ENCODE measurements at regions not wholly inside any gene's neighbourhood (a gene's known extent, or its start where the extent isn't known, plus 50 kb on each side); places are given as distances from the start of the nearest gene placed in this dataset.

- Histone ChIP-seq H3K27ac (ENCODE audit: low read length) (no peak overlapping the region), H3K4me2 (ENCODE audit: low read length) (no peak overlapping the region), H4K20me1 (ENCODE audit: insufficient read depth) (no peaks in the 10 kb centered on the region), H3K9ac (ENCODE audit: low read length) (no peak overlapping the region), H3K27me3 (ENCODE audit: insufficient read depth, low read depth, low read length) (no peaks in the 10 kb centered on the region), H2AFZ (ENCODE audit: low read depth, low read length) (no peak overlapping the region), H3F3A (ENCODE audit: insufficient read depth, low read length, poor library complexity, severe bottlenecking) (no peaks in the 10 kb centered on the region), H3K9me2 (ENCODE audit: insufficient read depth, low read length) (no peaks in the 10 kb centered on the region), H3K79me2 (replicated peaks; ENCODE audit: insufficient read depth, low read length) (no peaks in the 10 kb centered on the region), H3K9me3 (ENCODE audit: low read length) (no peaks in the 10 kb centered on the region), H3K4me3 (ENCODE audit: low read length) (no peak overlapping the region), H3K36me3 (ENCODE audit: insufficient read depth, low read length) (no peaks in the 10 kb centered on the region)
- TF ChIP-seq SMC3 (conservative IDR thresholded peaks at IDR 0.05; ENCODE audit: poor library complexity) (no peak), EZH2 (IDR thresholded peaks at IDR 0.05; ENCODE audit: borderline replicate concordance, insufficient read depth, low read length, poor library complexity, severe bottlenecking) (no peak), MXI1 (conservative IDR thresholded peaks at IDR 0.05; ENCODE audit: poor library complexity, severe bottlenecking) (no peak), EP300 (conservative IDR thresholded peaks at IDR 0.05; ENCODE audit: poor library complexity, severe bottlenecking) (no peak), TAF1 (IDR thresholded peaks at IDR 0.05; ENCODE audit: low read depth) (no peak), POLR2AphosphoS5 (IDR thresholded peaks at IDR 0.05) (no peak), REST (IDR thresholded peaks at IDR 0.05; ENCODE audit: borderline replicate concordance) (no peak), RAD21 (conservative IDR thresholded peaks at IDR 0.05) (no peak)
- TF ChIP-seq, protein P1, sequence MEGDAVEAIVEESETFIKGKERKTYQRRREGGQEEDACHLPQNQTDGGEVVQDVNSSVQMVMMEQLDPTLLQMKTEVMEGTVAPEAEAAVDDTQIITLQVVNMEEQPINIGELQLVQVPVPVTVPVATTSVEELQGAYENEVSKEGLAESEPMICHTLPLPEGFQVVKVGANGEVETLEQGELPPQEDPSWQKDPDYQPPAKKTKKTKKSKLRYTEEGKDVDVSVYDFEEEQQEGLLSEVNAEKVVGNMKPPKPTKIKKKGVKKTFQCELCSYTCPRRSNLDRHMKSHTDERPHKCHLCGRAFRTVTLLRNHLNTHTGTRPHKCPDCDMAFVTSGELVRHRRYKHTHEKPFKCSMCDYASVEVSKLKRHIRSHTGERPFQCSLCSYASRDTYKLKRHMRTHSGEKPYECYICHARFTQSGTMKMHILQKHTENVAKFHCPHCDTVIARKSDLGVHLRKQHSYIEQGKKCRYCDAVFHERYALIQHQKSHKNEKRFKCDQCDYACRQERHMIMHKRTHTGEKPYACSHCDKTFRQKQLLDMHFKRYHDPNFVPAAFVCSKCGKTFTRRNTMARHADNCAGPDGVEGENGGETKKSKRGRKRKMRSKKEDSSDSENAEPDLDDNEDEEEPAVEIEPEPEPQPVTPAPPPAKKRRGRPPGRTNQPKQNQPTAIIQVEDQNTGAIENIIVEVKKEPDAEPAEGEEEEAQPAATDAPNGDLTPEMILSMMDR (IDR thresholded peaks at IDR 0.05; ENCODE audit: poor library complexity, severe bottlenecking) = no peak
These were observed 58.3 kb downstream of the HDGFL1 start for GRCh38 chr6:22627644-22628043.

DNA sequence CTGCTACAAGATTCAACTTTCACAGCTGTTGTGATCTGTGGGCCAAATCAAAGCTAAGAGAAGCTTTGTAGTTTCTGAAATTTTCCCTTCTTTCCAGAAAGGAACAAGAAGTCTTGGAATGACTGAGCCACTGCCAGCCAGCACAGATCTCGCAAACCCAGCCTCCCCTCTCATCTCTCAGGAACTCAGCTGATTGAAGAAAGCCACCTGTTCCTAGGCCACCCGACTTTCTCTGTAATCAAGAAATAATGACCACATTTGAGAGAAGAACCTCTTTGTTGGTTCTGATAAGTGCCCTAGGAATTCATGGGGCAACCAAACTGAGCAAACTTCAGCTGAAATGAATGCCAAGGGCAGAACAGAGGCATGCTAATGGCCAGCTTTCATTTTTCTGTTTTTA is 61.7 kb downstream of the HDGFL1 start:
- H3K27ac ChIP-seq (ENCODE audit: low read length) = no peak overlapping the region
- H3K27me3 ChIP-seq (ENCODE audit: insufficient read depth, low read depth, low read length) = no peaks in the 10 kb centered on the region
- no peaks in the 10 kb centered on the region for H4K20me1 ChIP-seq (ENCODE audit: insufficient read depth)
- H3K9me2 ChIP-seq (ENCODE audit: insufficient read depth, low read length) = no peaks in the 10 kb centered on the region
- no peaks in the 10 kb centered on the region for H3K9me3 ChIP-seq (ENCODE audit: low read length)
- H3K79me2 ChIP-seq (replicated peaks; ENCODE audit: insufficient read depth, low read length) = no peaks in the 10 kb centered on the region
- H3K9ac ChIP-seq (ENCODE audit: low read length) = no peak overlapping the region
- no peaks in the 10 kb centered on the region for H3F3A ChIP-seq (ENCODE audit: insufficient read depth, low read length, poor library complexity, severe bottlenecking)
- no peak overlapping the region for H3K4me2 ChIP-seq (ENCODE audit: low read length)
- TF ChIP-seq POLR2AphosphoS5 (IDR thresholded peaks at IDR 0.05) = no peak
- no peak for TF ChIP-seq REST (IDR thresholded peaks at IDR 0.05; ENCODE audit: borderline replicate concordance)
- TF ChIP-seq MXI1 (conservative IDR thresholded peaks at IDR 0.05; ENCODE audit: poor library complexity, severe bottlenecking) = no peak
- TF ChIP-seq TAF1 (IDR thresholded peaks at IDR 0.05; ENCODE audit: low read depth) = no peak
- TF ChIP-seq, protein P1 (IDR thresholded peaks at IDR 0.05; ENCODE audit: poor library complexity, severe bottlenecking) = no peak
- no peak for TF ChIP-seq SMC3 (conservative IDR thresholded peaks at IDR 0.05; ENCODE audit: poor library complexity)
- no peak overlapping the region for H2AFZ ChIP-seq (ENCODE audit: low read depth, low read length)
- no peaks in the 10 kb centered on the region for H3K36me3 ChIP-seq (ENCODE audit: insufficient read depth, low read length)
- H3K4me3 ChIP-seq (ENCODE audit: low read length) = no peak overlapping the region

Data from neural cell (in vitro differentiated cells).